ENCODE measurements at regions not wholly inside any gene's neighbourhood (a gene's known extent, or its start where the extent isn't known, plus 50 kb on each side); places are given as distances from the start of the nearest gene placed in this dataset.
"Not testable (repeated sequence)": the region's sequence is repeated elsewhere in the genome, so short reads cannot be mapped to it uniquely, and the experiment has no call there.

DNA sequence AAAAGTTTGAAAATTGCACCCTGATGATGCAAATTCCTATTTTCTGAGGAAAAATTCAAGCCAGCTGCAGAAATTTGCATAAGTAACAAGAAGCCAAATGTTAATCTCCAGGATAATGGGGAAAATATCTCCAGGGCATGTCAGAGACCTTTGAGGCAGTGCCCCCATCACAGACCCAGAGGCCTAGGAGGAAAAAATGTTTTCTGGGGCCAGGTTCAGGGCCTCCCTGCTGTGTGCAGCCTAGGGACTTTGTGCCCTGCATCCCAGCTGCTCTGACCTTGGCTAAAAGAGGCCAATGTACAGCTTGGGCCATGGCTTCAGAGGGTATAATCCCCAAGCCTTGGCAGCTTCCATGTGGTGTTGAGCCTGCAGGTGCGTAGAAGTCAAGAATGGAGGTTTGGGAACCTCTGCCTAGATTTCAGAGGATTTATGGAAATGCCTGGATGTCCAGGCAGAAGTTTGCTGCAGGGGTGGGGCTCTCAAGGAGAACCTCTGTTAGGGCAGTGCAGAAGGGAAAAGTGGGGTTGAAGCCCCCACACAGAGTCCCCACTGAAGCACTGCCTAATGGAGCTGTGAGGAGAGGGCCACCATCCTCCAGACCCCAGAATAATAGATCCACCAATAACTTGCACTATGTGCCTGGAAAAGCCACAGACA lies 51.7 kb upstream of the NDUFV2 start:
- TF ChIP-seq SP1 (IDR thresholded peaks at IDR 0.05); FOXA1 (IDR thresholded peaks at IDR 0.05); ZNF384 (IDR thresholded peaks at IDR 0.05); HDGF (IDR thresholded peaks at IDR 0.05; ENCODE audit: borderline replicate concordance); TARDBP (IDR thresholded peaks at IDR 0.05); BHLHE40 (IDR thresholded peaks at IDR 0.05; ENCODE audit: borderline replicate concordance); ARNT (IDR thresholded peaks at IDR 0.05); ELF4 (IDR thresholded peaks at IDR 0.05); SUZ12 (IDR thresholded peaks at IDR 0.05); FOXK2 (IDR thresholded peaks at IDR 0.05); L3MBTL2 (conservative IDR thresholded peaks at IDR 0.05): not testable (repeated sequence)
- TF ChIP-seq, protein P1, sequence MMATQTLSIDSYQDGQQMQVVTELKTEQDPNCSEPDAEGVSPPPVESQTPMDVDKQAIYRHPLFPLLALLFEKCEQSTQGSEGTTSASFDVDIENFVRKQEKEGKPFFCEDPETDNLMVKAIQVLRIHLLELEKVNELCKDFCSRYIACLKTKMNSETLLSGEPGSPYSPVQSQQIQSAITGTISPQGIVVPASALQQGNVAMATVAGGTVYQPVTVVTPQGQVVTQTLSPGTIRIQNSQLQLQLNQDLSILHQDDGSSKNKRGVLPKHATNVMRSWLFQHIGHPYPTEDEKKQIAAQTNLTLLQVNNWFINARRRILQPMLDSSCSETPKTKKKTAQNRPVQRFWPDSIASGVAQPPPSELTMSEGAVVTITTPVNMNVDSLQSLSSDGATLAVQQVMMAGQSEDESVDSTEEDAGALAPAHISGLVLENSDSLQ (IDR thresholded peaks at IDR 0.05): not testable (repeated sequence)
